HUES6 (cell line): ENCODE measurements at regions not wholly inside any gene's neighbourhood (a gene's known extent, or its start where the extent isn't known, plus 50 kb on each side); places are given as distances from the start of the nearest gene placed in this dataset.
A peak's percentile ranks its signal among the peaks of the same experiment; 100 is the strongest.

Source experiments
- H3K27ac ChIP-seq: 2 replicates; pipeline ENCODE4 v1.7.0; 2013; ENCODE audit warnings: low read depth, mild to moderate bottlenecking, low read length, inconsistent platforms
- H3K27me3 ChIP-seq: 2 replicates; pipeline ENCODE4 v1.6.1; 2013; ENCODE audit warnings: low read length; ENCODE audit not compliant: control insufficient read depth, insufficient read depth
- H3K36me3 ChIP-seq: 2 replicates; pipeline ENCODE4 v1.6.1; 2013; ENCODE audit warnings: low read length; ENCODE audit not compliant: control insufficient read depth, insufficient read depth
- H3K4me1 ChIP-seq: 2 replicates; pipeline ENCODE4 v1.6.1; 2013; ENCODE audit warnings: low read length; ENCODE audit not compliant: control insufficient read depth, insufficient read depth
- H3K4me3 ChIP-seq: 2 replicates; pipeline ENCODE4 v1.5.1; 2013; ENCODE audit warnings: low read depth, low read length
- H3K9ac ChIP-seq: one replicate; pipeline ENCODE4 v1.6.1; 2013; ENCODE audit warnings: mild to moderate bottlenecking, low read length
- H3K9me3 ChIP-seq: 2 replicates; pipeline ENCODE4 v1.6.1; 2013; ENCODE audit warnings: low read depth, low read length; ENCODE audit not compliant: control insufficient read depth, insufficient read depth

DNA sequence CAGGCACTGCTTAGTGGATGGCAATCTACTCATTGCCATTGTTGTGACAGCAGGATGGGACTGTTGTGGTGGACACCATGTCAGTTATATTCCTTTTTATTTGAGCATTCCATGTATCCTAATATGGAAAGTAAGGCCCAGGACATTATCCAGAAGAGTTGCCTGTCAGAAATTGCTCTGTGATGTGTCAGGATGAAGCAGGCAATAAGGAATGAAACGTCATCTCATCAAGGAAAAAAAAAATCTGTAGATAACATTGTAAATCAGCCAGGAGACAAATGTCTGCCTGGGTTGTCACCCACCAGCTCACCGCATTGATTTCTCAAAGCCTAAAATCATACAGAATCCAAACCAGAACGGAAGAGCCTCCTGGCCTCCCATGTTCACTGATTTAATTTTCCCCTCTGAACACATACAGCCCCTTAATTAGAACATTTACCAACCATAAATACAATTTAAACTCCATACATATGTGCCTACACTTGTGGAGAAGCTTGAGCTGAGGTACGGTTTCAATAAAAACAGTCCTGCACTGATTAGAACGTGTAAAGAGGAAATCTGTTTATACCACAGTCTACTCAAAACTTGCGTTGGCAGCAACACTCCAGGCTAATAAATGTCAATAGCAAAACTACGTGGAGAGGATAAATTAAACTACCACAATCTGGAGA, 73.9 kb downstream of the FOXD1 start:
- no peaks in the 10 kb centered on the region; the same call in 1 of the 2 replicates for H3K27me3 ChIP-seq
- H3K27ac ChIP-seq: no peak overlapping the region
- no peak overlapping the region for H3K4me3 ChIP-seq
- no peak overlapping the region for H3K9ac ChIP-seq
- H3K36me3 ChIP-seq: no peaks in the 10 kb centered on the region
- peaks cover 40% of the 10 kb centered on the region for H3K4me1 ChIP-seq
- no peaks in the 10 kb centered on the region for H3K9me3 ChIP-seq

DNA sequence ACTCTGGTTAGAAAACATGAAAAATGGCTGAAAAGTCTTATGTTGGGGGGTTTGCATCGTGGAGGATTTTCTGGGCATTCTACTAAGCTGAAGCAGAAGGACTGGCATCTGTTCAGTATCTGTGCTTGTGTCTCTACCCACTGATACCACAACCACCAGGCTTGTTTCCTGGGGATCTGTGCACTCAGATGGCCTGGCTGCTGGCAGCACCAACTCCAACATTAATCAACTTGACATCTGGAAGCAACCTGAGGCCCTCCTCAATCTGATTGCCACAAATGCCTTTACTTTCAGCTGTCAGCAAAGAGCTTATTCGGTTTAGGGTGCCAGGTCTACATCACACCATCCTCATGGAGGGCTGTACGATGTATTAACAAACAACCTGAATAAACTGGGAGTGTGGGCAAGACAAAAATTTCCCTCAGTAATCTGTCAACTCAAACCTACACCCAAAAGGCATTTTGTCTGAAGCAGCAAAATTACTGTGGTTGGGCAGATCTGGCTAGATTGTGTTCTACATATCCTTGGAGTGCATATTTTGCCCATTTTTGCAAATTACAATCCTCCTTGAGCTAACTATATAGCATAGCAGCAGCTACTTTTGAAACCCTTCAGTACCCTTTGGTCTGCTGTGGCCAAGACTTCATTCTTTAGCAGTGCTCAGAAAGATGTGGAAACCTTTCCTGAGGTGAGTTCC, 74.6 kb downstream of the FOXD1 start:
- Histone ChIP-seq H3K4me3 (no peak overlapping the region), H3K27me3 (no peaks in the 10 kb centered on the region), H3K4me1 (peaks cover 38% of the 10 kb centered on the region), H3K9me3 (no peaks in the 10 kb centered on the region), H3K9ac (no peak overlapping the region), H3K36me3 (no peaks in the 10 kb centered on the region), H3K27ac (no peak overlapping the region)

DNA sequence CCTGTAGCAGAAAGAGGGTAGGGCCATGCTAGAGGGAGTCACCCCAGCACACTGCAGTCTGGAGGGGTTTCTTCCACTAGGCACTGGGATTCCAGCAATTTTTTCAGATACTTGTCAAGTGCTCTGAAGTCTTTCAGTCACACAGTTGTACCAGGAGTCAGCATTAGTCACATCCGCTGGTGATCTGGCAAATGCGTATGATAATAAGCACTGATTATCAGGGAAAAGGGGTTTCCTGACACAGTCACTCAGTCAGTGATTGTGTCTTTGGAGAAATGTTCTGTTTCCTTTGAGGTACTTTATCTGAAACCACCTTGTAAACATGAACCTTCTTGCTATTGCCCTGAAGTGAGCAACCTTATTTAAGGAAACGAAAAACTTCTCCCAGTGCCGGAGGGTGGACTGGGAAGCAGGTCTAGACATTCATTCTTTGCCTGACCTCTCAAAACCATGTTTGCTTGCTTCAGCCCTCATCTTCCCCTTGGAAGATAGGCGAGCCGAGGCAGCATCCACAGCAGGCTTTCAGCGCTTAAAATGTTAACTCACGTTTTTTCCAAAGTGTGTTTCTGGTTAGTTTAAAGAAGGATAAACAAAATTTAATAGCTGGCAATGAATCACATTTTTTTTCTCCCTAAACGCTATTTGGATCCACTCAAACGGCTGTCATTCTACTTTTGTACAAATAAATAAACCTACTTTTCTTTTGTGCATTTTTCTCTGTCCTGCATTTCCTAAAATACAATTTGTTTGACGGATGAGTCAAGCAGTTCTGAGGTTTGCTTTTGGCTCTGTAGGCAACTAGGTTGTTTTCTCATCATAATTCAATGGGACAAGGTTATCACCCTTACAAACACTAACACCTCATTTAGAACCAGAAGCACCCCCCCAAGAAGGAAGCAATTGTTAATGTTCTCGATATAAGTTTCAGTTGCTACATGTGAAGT, 77.7 kb downstream of the FOXD1 start:
- Histone ChIP-seq H3K36me3 (no peaks in the 10 kb centered on the region), H3K27ac (no peak overlapping the region; the same call in 1 of the 2 replicates), H3K27me3 (no peaks in the 10 kb centered on the region), H3K9ac (peak overlapping the region; percentile 33), H3K4me3 (no peak overlapping the region), H3K4me1 (peaks cover 32% of the 10 kb centered on the region), H3K9me3 (no peaks in the 10 kb centered on the region)

DNA sequence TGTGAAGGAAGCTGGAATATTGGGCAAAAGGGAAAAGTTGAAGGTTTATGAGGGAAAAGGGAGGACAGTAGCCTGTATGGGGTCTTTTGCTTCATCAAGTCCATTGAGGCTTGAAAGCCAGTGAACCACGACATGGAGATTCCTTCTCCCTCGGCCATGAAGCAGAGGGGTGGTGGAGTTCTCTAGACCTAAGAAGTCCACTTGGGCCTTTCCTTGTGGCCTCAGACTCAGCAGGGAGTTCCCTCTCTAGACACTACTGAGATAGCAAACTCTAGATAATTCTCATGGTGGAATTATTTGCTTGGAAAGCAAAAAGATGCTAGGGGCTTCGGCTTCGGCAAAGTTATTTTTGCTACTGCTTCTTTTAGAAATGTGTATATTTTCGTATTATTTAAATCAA, 78.5 kb downstream of the FOXD1 start:
- Histone ChIP-seq H3K27ac (no peak overlapping the region), H3K9ac (no peak overlapping the region), H3K4me3 (no peak overlapping the region), H3K36me3 (no peaks in the 10 kb centered on the region), H3K4me1 (peaks cover 34% of the 10 kb centered on the region), H3K9me3 (no peaks in the 10 kb centered on the region), H3K27me3 (no peaks in the 10 kb centered on the region)

DNA sequence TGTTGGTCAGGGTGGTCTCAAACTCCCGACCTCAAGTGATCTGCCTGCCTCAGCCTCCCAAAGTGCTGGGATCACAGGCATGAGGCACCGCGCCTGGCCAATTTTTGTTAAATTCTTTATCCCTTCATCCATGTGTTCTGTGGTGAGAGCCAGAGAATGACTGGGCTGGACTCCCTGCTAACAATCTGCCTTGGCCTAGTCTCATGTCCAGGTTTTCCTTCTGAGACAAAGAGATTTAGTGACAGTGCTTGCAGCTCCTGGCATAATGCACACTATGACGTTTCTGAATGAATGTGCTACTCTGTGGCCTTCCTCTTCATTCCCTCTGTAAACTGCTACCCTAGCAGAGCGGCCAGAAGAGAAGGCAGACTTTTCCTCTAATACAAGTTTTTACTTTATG, 79.3 kb downstream of the FOXD1 start:
- H3K27ac ChIP-seq: no peak overlapping the region
- no peaks in the 10 kb centered on the region for H3K9me3 ChIP-seq
- H3K36me3 ChIP-seq: no peaks in the 10 kb centered on the region
- no peaks in the 10 kb centered on the region for H3K27me3 ChIP-seq
- H3K9ac ChIP-seq: no peak overlapping the region
- H3K4me3 ChIP-seq: no peak overlapping the region
- H3K4me1 ChIP-seq: peaks cover 34% of the 10 kb centered on the region

DNA sequence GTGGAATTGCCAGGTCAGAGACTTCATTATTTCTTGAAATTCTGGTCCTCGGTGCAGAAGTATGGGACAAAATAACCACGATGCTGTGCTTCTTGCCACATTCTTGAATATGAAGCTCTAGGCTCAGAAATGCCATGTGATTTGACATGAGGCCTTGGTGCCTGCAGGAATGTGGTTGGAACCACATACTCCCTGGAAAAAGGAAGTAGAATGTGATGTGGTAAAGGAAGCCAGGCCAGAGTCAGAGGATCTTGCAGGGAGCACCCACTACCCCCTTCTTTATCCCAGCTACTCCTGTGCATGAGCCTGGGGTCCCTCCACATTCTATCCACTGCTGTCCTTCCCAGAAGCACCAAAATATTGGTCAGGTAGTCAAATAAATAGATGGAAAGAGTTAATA, 80.9 kb downstream of the FOXD1 start:
- Histone ChIP-seq H3K27me3 (no peaks in the 10 kb centered on the region), H3K4me3 (no peak overlapping the region), H3K9ac (no peak overlapping the region), H3K4me1 (peaks cover 34% of the 10 kb centered on the region), H3K9me3 (no peaks in the 10 kb centered on the region), H3K27ac (no peak overlapping the region), H3K36me3 (no peaks in the 10 kb centered on the region)

DNA sequence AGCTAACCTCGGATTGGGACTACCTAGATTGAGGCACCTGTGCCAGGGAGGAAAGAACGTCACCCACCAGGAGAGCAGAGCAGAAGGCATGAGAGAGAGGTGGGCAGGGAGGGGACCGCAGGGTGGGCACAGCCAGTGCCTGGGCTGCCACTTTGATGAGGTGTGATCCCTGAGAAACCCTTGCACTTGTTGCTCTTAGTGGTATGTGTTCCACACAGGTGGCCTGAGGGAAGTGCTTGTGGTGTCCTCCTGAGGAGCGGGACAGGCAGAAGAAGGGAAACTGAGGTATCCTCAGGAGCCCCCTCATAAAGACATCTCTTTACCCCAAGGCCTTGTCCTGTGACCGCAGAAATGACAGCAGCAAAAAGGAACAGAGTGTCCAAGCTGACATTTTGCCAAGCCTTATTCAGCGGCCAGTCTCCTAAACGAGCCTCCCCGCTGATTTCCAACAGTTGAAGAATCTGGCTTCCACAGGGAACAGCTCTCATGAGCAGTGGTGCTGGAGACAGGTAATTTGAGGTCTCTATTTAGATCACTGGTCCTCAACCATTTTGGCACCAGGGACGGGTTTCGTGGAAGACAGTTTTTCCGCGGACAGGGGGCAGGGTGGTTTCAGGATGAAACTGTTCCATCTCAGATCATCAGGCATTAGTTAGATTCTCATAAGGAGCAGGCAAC, 82.4 kb downstream of the FOXD1 start:
- H3K9me3 ChIP-seq: no peaks in the 10 kb centered on the region
- H3K4me3 ChIP-seq: no peak overlapping the region
- H3K4me1 ChIP-seq: peaks cover 26% of the 10 kb centered on the region
- no peak overlapping the region for H3K27ac ChIP-seq
- H3K27me3 ChIP-seq: no peaks in the 10 kb centered on the region
- no peak overlapping the region for H3K9ac ChIP-seq
- no peaks in the 10 kb centered on the region for H3K36me3 ChIP-seq

DNA sequence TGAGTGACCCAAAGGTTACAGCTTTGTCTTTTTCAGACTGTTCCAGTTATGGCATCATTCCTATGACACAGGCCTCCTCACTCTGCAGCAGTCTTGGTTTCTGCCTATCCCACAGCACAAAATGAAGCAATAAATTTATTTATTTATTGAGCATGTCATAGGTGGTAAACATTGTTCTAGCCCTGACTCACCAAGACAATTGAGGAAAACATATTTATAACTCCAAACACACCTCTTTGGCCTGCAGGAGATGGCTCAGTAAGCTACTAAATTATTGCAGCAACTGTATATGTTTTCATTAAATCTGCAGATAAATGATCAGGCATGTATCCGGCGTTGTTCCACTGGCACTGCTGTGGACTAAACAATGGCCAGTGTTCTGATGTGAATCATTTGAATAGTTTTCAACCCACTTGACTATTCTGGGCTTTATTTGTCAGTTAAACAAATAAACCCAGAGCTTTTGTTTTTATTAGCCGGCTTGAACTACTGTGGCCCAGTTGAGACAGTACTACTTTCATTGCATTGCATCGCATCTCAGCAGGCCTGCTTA, 83.2 kb downstream of the FOXD1 start:
- no peak overlapping the region for H3K27ac ChIP-seq
- peaks cover 19% of the 10 kb centered on the region for H3K4me1 ChIP-seq

DNA sequence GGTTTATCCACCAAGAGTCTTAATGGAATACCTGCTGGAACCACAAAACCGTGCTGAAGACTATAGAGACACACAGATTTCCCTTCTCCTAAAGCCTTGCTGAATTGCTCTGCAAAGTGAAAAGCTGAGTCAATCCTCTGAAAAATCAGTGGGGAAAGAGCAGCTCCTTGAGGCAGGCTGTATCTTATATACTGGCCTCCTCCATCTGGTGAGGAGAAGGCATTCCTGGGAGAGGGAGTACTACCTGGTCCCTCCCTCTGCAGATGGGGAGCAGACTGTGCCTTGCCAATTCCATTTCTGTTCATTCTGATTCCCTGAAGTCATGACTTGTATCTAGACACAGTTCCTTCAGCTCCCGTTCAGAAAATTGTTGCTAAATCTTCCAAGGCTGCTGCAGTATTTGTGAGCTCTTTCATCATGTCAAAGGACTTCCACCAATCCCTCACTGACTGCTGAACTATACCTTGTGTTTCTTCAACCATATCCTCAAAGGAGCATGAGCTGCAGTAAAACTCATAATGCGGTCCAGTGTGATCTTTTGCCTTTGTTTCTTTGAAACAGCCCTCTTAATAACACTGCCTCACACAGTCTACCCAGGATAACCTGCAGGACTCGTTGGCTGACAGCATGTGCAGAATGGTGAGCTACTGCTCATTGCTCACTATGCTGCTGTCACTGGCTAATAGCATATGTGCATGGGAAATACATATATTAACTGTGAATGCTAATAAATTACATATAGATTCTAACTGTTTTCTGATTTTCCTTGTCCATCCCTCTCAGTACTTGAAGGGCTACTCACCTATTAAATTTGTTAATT, 84.5 kb downstream of the FOXD1 start:
- no peak overlapping the region for H3K27ac ChIP-seq

More for the DNA sequence above, 83.2 kb downstream of the FOXD1 start:
- Histone ChIP-seq H3K9me3 (no peaks in the 10 kb centered on the region), H3K27me3 (no peaks in the 10 kb centered on the region), H3K36me3 (no peaks in the 10 kb centered on the region), H3K4me3 (no peak overlapping the region), H3K9ac (no peak overlapping the region)

DNA sequence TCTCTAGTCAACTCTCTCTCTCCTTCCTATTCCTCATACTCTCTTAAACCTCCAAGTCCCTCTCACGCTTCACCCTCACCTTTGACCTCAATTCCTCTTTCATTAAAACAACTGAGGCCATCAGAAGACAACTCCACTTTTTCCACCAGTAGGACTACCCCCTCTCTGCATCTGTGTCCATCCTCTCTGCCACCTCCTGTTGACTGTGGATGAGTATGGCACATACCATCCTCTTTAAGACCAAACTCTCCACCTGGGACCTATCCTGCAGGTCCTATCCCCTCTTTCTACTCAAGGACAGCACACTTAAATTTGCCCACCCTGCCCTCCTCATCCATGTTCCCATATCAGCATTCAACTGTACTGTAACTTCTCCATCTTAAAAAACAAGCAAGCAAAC, 89.2 kb downstream of the FOXD1 start:
- no peak overlapping the region for H3K27ac ChIP-seq

More for the DNA sequence above, 84.5 kb downstream of the FOXD1 start:
- H3K36me3 ChIP-seq: no peaks in the 10 kb centered on the region
- H3K9ac ChIP-seq: no peak overlapping the region
- no peaks in the 10 kb centered on the region for H3K9me3 ChIP-seq
- H3K27me3 ChIP-seq: no peaks in the 10 kb centered on the region
- no peak overlapping the region for H3K4me3 ChIP-seq
- peaks cover 12% of the 10 kb centered on the region for H3K4me1 ChIP-seq

More for the DNA sequence above, 89.2 kb downstream of the FOXD1 start:
- Histone ChIP-seq H3K4me3 (no peak overlapping the region), H3K4me1 (no peaks in the 10 kb centered on the region), H3K9ac (no peak overlapping the region), H3K9me3 (no peaks in the 10 kb centered on the region), H3K27me3 (no peaks in the 10 kb centered on the region), H3K36me3 (no peaks in the 10 kb centered on the region)
